HTR-8/SVneo (cell line): ENCODE measurements at regions not wholly inside any gene's neighbourhood (a gene's known extent, or its start where the extent isn't known, plus 50 kb on each side); places are given as distances from the start of the nearest gene placed in this dataset.
"Not testable (repeated sequence)": the region's sequence is repeated elsewhere in the genome, so short reads cannot be mapped to it uniquely, and the experiment has no call there.

ENCODE experiments used
- DNase-seq: peaks from one replicate; pipeline ENCODE4 v3.0.0; 2011; ENCODE audit warnings: low spot score, mixed read lengths; ENCODE audit not compliant: insufficient read length
- FAIRE-seq: peaks from 2 replicates; lab custom pipeline; 2011; peaks lifted over from hg19 to GRCh38; lab: Jason Lieb, UNC

DNA sequence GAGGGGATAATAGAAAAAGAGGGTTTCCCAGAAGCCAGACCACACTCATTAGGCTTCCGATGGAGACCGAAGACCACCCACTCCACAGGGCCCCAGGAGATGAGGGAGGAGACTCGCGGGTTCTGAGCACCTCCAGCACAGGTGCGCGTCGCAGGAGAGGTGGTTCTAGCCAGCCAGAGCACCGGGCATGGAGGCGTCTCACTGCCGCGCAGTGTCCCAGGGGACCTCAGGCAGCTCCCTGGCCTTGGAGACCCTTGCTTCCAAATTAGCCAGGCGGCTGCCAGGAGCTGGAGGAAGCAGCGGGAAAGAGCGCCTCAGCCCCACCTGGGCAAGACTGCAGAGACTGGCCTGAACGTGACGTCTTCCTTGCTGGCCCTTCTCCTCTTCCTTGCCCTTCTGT is 115.4 kb upstream of the FBXL7 start:
- FAIRE-seq (no peak), DNase-seq (no peak)

DNA sequence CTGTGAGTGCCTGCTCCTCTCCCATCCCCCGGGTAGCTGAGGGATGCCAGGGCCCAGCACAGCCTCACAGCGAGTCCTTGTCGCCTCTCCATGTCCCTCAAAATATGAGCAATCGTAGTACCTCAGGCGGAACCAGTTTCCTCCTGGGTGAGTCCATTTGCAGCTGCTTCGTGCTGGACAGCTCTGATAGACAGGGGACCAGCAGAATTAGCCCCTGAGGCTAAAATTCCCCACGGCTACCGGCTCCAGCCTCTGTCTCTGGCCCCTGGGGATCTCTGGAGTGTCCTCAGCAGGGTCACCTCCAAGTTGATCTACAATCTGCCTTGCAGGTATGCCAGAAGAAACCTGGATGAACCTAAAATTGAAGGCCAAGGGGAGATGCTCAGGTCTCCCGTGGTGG is 115.8 kb upstream of the FBXL7 start:
- DNase-seq = no peak
- no peak for FAIRE-seq

GRCh38 chr5:15383469-15383868 is 116.5 kb upstream of the FBXL7 start:
- DNase-seq (peak; percentile 36), FAIRE-seq (no peak)

DNA sequence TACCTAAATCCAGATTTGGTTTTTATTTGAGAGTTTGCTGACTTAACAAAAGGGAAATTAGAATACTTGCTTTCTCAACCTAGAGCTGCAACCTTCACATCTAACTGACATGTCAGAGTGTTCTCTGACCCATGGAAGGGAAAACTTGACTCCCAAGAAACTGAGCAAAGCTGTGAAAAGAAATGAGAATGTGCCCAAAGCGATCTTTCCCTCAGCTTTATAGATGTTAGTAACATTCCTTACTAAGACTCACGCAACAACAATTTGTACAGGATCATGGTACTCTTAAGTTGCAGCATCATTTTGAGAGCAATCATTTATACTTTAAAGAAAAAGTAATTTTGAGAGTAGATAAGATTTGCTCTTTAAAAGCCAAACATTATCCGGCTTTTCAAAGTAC is 117.0 kb upstream of the FBXL7 start:
- DNase-seq (no peak), FAIRE-seq (no peak)

DNA sequence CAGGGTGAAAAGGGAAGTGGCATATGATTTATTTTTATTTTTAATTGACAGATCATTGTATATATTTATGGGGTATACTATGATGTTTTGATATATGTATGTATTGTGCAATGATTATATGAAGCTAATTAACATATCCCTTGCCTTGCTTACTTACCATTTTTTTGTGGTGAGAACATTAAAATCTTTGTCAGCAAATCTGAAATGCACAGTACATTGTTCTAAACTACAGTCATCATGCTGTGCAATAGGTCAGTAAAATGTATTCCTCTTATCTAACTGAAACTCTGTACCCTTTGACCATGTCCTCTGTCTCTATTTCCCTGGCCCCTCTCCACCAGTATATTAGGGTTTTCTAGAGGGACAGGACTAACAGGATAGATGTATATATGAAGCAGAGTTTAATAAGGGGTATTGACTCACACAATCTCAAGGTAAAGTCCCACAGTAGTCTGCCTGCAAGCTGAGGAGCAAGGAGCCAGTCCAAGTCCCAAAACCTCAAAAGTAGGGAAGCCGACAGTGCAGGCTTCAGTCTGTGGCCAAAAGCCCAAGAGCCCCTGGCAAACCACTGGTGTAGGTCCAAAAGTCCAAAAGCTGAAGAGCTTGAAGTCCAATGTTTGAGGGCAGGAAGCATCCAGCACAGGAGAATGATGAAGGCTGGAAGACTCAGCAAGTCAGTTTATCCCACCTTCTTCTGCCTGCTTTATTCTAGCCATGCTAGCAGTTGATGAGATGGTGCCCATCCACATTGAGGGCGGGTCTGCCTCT is 122.2 kb upstream of the FBXL7 start:
- DNase-seq (no peak), FAIRE-seq (peak; percentile 36)

GRCh38 chr5:15376803-15377202 is 123.2 kb upstream of the FBXL7 start:
- DNase-seq (no peak), FAIRE-seq (no peak)

- FAIRE-seq (no peak), DNase-seq (no peak)
These were observed 123.9 kb upstream of the FBXL7 start for GRCh38 chr5:15376088-15376487.

DNA sequence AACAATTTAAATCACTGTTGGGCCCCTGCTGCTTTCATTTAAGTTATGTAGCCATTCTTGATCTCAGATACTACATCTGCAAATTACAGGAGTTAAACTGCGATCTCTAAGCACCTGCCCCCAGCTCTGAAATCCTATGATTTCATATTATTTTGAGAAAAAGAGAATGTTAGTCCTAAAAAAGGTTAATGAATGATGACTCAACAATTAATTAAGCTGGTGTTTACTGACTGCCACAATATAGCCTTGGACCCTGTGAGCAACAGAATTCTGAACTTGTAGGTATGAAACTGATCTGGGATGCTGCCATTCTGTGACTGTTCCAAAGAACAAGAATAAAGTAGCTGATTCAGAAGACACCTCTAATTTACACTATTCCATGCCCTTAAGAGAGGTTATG is 124.4 kb upstream of the FBXL7 start:
- FAIRE-seq = peak; percentile 36
- DNase-seq = no peak

DNA sequence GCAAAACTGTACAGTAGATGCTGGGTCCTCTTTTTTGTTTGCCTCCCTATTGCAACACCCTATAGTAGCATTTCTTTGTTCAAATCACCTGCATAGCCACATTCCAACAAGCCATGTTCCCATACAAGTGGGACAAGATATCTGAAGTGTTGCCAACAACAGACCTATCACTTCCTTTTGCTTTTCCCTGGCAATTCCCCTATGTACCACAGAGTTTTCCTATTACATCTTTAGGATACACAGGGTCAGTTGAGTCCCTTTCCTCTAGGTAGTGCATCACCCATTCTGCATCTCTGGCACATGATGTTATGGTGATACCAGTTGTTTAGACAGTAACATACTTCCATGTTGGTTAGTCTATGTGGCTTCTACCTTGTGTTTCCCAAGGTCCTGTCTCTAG is 125.1 kb upstream of the FBXL7 start:
- FAIRE-seq (peak; percentile 33), DNase-seq (no peak)

GRCh38 chr5:15373151-15373550 is 126.8 kb upstream of the FBXL7 start:
- no peak for DNase-seq
- FAIRE-seq = no peak

DNA sequence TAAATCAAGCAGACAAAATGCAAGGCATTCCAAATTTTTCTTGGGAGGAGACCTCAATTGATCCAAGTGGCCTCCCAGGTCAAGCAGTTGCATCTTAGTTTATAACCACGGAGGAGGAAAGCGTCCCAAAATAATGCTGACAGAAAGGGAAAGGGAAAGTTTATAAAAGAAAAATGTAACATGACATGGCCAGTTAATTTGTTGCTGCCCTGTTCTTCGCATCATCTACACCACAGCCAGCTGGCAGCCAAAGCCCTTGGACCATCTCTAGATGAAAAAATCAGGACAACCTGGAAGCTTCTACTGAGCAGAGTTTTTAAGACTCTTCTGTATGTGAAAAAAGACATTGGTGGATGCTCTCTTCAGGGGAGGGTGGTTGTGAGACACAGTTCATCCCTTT is 128.8 kb upstream of the FBXL7 start:
- FAIRE-seq = no peak
- DNase-seq = no peak

DNA sequence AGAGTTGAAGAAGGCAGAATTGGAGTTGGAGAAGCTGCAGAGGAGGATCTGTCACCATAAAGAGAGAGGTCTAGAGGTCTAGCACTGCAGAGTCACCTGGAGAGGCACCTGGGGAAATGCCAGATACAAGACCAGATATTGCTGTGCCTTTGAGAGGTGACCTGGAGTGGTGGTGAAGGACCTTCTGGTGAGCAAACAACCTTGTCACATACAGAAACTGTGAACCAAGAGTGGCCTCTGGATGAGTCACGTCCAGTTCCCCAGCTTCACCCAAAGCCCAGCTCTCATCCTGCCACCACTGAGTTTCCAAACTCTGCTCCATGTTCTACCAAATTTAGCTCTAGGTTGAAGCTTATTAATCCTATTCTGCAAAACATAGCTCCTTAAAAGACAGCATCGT is 131.1 kb upstream of the FBXL7 start:
- FAIRE-seq = no peak
- DNase-seq = no peak

- DNase-seq = no peak
- FAIRE-seq = no peak
These were observed 132.5 kb upstream of the FBXL7 start for GRCh38 chr5:15367489-15367888.

DNA sequence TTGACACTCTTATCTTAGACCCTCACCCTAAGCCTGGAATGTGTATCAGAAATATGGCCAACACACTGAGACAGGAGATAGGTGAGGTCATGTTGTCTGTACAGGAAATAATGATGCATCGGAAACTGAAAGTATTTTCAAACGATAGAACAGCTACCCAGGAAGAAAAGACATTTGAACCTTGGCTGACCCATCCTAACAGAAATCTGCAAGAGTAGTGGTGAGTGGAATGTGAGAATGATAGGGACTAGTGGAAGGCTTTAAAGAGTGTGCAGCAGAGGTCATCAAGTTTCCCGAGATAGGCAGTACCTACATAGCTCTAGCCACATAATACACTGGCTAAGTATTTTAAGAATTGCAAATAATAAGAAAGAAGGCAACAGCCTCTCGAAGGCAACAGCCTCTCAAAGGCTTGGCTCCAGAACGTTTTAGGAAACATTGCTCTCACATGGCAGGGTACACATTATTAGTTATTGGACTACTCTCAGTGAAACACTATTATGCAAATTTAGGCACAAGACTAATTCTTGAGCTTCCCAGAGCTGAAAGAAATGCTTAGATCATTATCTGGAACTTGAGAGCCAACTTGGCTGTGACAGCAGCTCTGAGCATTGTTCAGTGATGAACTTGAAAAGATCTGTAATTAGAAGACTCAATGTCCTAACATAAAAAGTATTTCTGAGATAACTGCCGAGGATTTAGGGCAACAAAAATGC is 133.1 kb upstream of the FBXL7 start:
- no peak for FAIRE-seq
- DNase-seq = no peak

DNA sequence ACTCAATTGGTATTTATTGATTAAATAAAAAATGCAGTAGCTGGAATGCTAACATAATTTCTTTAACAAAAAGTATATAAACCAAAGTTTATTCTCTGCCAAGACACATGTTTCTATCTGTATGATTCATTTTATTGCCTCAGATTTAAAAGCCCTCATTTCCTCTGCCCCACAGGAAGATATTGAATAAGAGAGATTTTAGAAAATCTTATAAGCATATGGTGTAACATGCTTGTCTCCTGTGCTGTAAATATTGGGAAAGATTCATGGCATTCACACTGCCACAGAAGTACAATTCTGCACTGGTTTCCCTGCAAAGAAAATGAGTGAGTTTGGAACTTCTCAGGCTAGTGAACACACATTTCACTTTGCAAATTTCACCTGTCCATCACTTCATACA is 134.9 kb upstream of the FBXL7 start:
- no peak for DNase-seq
- FAIRE-seq = no peak

- DNase-seq = no peak
- no peak for FAIRE-seq
These were observed 136.4 kb upstream of the FBXL7 start for GRCh38 chr5:15363601-15364000.

GRCh38 chr5:15357092-15357453 is 142.9 kb upstream of the FBXL7 start:
- FAIRE-seq, DNase-seq: not testable (repeated sequence)

DNA sequence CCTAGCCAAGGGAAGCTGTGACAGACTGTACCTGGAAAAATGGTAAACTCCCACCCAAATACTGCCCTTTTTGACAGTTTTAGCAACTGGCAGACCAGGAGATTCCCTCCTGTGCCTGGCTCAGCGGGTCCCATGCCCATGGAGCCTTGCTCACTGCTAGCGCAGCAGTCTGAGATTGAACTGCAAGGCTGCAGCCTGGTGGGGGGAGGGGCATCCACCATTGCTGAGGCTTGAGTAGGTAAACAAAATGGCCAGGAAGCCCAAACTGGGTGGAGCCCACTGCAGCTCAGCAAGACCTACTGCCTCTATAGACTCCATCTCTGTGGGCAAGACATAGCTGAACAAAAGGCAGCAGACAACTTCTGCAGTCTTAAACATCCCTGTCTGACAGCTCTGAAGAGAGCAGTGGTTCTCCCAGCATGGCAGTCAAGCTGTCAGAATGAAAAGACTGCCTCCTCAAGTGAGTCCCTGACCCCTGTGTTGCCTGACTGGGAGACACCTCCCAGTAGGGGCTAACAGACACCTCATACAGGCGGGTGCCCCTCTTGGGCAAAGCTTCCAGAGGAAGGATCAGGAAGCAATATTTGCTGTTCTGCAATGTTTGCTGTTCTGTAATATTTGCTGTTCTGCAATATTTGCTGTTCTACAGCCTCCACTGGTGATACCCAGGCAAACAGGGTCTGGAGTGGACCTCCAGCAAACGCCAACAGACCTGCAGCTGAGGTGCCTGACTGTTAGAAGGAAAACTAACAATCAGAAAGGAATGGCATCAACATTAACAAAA is 143.5 kb upstream of the FBXL7 start:
- DNase-seq, FAIRE-seq: not testable (repeated sequence)

DNA sequence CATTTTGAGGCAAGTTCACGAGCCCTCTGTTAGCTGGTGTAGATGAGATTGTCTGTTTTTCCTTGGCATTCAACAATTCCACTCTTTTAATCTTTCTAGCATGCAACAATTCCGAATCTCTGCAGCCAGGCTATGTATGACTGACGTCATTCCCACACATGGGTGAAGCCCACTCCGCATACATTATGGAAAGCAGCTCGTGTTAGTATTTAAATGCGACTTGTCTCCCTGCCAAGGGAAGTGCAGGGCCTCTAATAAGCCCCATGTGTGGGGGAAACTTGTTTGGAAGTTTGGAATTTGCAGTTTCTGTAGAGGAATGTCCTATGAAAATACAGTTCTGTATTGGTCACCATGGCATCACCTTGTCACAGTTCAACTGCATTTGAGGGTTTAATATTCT is 146.0 kb upstream of the FBXL7 start:
- DNase-seq (no peak), FAIRE-seq (no peak)

GRCh38 chr5:15353086-15353645 is 146.8 kb upstream of the FBXL7 start:
- no peak for DNase-seq
- peak; percentile 31 for FAIRE-seq

DNA sequence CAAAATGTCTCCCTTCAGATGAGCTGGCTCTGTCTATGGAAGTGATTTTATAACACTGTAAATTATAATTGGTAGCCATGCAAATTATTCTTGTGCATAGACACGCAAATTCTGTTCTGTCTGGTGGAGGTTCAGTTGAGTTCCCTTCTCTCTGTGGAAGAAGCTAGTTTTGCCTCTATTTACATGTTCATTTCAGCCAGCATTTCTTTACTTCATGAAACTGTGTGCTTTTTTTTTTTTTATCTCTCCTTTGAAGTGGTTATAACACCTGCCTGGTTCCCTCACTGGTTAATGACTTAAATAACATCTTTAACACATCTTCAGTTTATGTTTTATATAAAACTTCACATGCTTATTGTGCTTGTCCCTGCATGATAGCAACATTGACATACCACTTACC is 149.4 kb upstream of the FBXL7 start:
- FAIRE-seq (no peak), DNase-seq (no peak)
